ENCODE measurements at regions not wholly inside any gene's neighbourhood (a gene's known extent, or its start where the extent isn't known, plus 50 kb on each side); places are given as distances from the start of the nearest gene placed in this dataset.

DNA sequence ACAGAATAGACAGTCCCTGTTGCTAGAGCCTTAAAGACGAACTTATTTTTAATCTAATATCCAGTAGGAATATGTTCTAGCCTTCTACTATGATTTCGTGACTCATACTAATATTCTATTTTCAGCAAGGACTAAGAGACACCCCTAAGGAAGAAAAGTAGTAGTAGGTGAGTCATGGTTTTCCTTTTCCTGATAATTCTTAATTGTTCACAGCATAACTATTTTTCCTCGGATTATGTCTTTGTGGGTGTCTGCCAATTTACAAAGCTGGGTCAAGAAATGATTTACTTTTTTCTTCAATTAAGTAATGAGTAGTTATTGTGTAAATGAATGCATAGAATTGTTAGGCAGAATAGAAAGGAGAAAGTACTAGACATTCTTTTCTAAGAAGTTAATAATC is 292.2 kb downstream of the TOX3 start:
- TF ChIP-seq GATA2 (IDR thresholded peaks at IDR 0.05; ENCODE audit: low read depth, low read length) = no peak
- no peak for TF ChIP-seq GATA3 (IDR thresholded peaks at IDR 0.05; ENCODE audit: low read depth, low read length)

All from SH-SY5Y (cell line).